Psoas muscle (tissue), 7 donors: ENCODE measurements at regions not wholly inside any gene's neighbourhood (a gene's known extent, or its start where the extent isn't known, plus 50 kb on each side); places are given as distances from the start of the nearest gene placed in this dataset.

Experiments
- ATAC-seq, 4 donors: fragments of 200-7000 bp; cut with Tn5 transposase; one replicate each; pipeline ENCODE4 v1.9.1; 2020; ENCODE audit warnings: moderate library complexity in 3 of 4, mild to moderate bottlenecking in 2 of 4
- DNase-seq, 2 donors: peaks; one replicate each; pipeline ENCODE4 v3.0.0-alpha.2; 2020
- H3K27ac ChIP-seq: fragments of 200-600 bp; one replicate; pipeline ENCODE4 v1.8.0; 2022
- H3K27me3 ChIP-seq, 3 donors: fragments of 200-600 bp in 1 of 3; one replicate each; pipeline versions ENCODE4 v1.6.1 to v1.8.0; 2013 to 2022; ENCODE audit warnings: low read length in 2 of 3, mild to moderate bottlenecking in 2 of 3, moderate library complexity in 1 of 3; ENCODE audit not compliant: insufficient read depth in 3 of 3
- H3K36me3 ChIP-seq, 2 donors: fragments of 200-600 bp in 1 of 2; one replicate each; pipeline versions ENCODE4 v1.6.1 to v1.8.0; 2013 to 2022; ENCODE audit warnings: low read depth in 1 of 2, mild to moderate bottlenecking in 1 of 2, moderate library complexity in 1 of 2; ENCODE audit not compliant: insufficient read depth in 1 of 2
- H3K4me1 ChIP-seq: fragments of 200-600 bp; one replicate; pipeline ENCODE4 v1.8.0; 2022
- H3K4me3 ChIP-seq: fragments of 200-600 bp; one replicate; pipeline ENCODE4 v1.8.0; 2022; ENCODE audit warnings: mild to moderate bottlenecking
- H3K9me3 ChIP-seq: fragments of 200-600 bp; one replicate; pipeline ENCODE4 v1.8.0; 2022
- WGBS, 3 donors: extraction: QIAGEN DNeasy Blood & Tissue Kit; methylation state at CpG; one replicate each; pipeline versions ENCODE4 v1.1.6 to v1.1.7; 2013; 5-methylcytosine and 5-hydroxymethylcytosine counted together
- intact Hi-C, 2 donors: fragments of 100-400 bp; cut with DNase I; formaldehyde crosslinking; loops; one replicate each; pipeline versions ENCODE4 v1.11.0 to v1.14.2; 2022
- TF ChIP-seq, protein P1 (sequence below): fragments of 200-600 bp; IDR thresholded peaks from one replicate; pipeline ENCODE4 v1.8.0; 2022; ENCODE audit warnings: antibody characterized with exemption
- donor health status: healthy with polysubstance abuse.
- donor health status: DM: no; HTN: no; CAD: no; lungs with moderate emphysema.
- donor health status: Bipolar disorder and iron deficiency.
- donor health status: healthy.
- donor health status: DM: yes; HTN: yes; CAD: no.
- donor health status: DM: no; HTN: no; CAD: no.
- donor health status: DM: yes; HTN: yes; CAD: no.

DNA sequence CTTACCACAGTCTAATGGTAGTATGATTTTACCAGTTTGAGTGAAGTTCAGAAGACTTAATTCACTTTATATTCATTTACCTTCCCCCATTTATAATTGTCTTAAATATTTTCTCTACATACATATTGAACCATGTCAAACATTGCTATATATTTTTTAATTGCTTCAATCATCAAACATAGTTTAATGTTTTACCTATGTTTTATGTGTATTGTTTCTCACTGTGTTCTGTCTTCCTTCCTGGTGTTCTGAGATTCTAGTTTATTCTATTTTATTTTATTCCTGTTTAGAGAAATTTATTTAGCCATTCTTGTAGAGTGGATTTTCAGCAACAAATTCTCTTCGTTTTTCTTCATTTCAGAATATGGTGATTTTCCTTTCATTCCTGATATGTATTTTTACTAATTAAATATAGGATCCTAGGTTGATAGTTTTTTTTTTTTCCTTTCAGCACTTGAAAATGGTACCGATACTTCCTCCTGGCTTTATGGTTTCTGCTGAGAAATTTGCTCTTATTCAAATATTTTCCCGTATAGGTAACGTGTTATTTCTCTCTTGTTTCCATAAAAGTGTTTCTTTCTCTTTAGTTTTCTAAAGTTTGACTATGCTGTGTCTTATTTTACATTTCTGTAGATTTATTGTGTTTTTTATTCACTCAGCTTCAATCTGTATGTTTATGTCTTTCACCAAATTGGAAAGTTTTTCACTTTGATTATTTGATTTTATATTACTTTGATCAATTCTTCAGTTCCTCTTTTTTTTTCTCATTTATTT is 201.8 kb upstream of the AGR3 start:
- Histone ChIP-seq H3K27me3 (no peaks in the 10 kb centered on the region), H3K9me3 (no peaks in the 10 kb centered on the region), H3K4me3 (no peak overlapping the region), H3K4me1 (no peaks in the 10 kb centered on the region), H3K27ac (no peak overlapping the region), H3K36me3 (no peaks in the 10 kb centered on the region)
- ATAC-seq (no peak), DNase-seq (no peak)
- 93 to 95% (median 94%) methylated on average over 4 of the region's 4 CpGs for WGBS, 3 donors
- TF ChIP-seq, protein P1, sequence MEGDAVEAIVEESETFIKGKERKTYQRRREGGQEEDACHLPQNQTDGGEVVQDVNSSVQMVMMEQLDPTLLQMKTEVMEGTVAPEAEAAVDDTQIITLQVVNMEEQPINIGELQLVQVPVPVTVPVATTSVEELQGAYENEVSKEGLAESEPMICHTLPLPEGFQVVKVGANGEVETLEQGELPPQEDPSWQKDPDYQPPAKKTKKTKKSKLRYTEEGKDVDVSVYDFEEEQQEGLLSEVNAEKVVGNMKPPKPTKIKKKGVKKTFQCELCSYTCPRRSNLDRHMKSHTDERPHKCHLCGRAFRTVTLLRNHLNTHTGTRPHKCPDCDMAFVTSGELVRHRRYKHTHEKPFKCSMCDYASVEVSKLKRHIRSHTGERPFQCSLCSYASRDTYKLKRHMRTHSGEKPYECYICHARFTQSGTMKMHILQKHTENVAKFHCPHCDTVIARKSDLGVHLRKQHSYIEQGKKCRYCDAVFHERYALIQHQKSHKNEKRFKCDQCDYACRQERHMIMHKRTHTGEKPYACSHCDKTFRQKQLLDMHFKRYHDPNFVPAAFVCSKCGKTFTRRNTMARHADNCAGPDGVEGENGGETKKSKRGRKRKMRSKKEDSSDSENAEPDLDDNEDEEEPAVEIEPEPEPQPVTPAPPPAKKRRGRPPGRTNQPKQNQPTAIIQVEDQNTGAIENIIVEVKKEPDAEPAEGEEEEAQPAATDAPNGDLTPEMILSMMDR = no peak
- intact Hi-C loops = no loop called here

DNA sequence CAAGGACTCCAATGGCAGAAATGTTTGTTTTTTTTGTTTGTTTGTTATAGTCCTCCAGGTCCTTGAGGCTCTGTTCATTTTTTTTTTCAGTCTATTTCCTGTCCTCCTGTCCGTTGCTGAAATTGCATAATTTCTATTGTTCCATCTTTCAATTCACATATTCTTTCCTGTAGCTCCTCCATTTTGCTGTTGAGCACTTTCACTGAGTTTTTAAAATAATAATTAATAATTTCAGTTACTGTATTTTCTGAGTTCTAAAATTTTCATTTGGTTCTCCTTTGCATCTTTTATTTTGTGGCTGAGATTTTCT is 202.3 kb upstream of the AGR3 start:
- no peak for DNase-seq
- WGBS, 3 donors = 45 to 69% (median 56%) methylated on average over 1 of the region's 1 CpG
- Histone ChIP-seq H3K27ac (no peak overlapping the region), H3K9me3 (no peaks in the 10 kb centered on the region), H3K4me3 (no peak overlapping the region), H3K4me1 (no peaks in the 10 kb centered on the region), H3K36me3 (no peaks in the 10 kb centered on the region), H3K27me3 (no peaks in the 10 kb centered on the region)
- intact Hi-C loops = no loop called here
- TF ChIP-seq, protein P1 = no peak
- no peak for ATAC-seq

DNA sequence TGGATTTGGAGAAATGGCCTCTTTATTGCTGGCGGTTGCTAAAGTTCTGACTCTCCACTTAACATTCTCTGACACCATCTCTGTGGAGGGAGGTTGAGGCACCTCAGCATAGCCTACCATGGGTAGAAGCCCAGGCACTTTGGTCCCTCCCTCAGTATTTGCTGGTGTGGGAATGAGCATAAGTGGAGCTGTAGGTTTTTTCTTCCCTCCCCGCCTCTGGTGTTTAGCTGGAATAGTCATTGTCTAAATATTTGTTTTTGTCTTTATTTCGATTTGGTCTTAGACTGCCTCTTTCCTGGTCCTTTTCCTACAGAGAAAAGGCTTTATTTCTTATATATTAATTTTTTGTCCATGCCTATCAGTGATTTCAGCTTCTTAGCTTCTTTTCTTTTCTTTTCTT is 203.4 kb upstream of the AGR3 start:
- no peak overlapping the region for H3K4me3 ChIP-seq
- intact Hi-C loops = no loop called here
- no peaks in the 10 kb centered on the region for H3K4me1 ChIP-seq
- no peaks in the 10 kb centered on the region for H3K36me3 ChIP-seq
- no peaks in the 10 kb centered on the region for H3K27me3 ChIP-seq
- WGBS, 3 donors = 88 to 92% (median 89%) methylated on average over 3 of the region's 3 CpGs
- TF ChIP-seq, protein P1 = no peak
- no peak for ATAC-seq
- no peak for DNase-seq
- no peaks in the 10 kb centered on the region for H3K9me3 ChIP-seq
- H3K27ac ChIP-seq = no peak overlapping the region

DNA sequence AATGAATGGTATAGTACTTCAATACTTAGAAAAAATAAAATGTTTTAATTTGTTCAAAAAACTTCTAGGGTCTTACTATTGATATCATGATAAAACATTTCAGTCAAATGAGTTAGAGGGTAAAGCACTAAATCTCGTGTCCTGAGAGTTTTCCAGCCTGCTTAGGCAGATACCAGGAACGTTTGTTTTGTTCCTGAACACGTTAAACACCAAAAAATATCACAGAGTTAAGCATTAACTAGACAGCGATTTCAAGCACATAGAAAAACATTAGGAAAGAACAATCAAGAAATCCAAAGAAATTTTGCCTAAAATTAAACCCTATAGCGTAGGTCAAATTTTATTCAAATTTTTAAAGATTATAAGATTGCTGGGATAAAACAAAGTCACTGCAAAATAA is 204.6 kb upstream of the AGR3 start:
- H3K4me1 ChIP-seq = no peaks in the 10 kb centered on the region
- 65 to 85% (median 74%) methylated on average over 5 of the region's 5 CpGs for WGBS, 3 donors
- no peaks in the 10 kb centered on the region for H3K9me3 ChIP-seq
- DNase-seq = no peak
- TF ChIP-seq, protein P1 = no peak
- intact Hi-C loops = no loop called here
- H3K27me3 ChIP-seq = no peaks in the 10 kb centered on the region
- ATAC-seq = no peak
- H3K4me3 ChIP-seq = no peak overlapping the region
- no peak overlapping the region for H3K27ac ChIP-seq
- no peaks in the 10 kb centered on the region for H3K36me3 ChIP-seq

DNA sequence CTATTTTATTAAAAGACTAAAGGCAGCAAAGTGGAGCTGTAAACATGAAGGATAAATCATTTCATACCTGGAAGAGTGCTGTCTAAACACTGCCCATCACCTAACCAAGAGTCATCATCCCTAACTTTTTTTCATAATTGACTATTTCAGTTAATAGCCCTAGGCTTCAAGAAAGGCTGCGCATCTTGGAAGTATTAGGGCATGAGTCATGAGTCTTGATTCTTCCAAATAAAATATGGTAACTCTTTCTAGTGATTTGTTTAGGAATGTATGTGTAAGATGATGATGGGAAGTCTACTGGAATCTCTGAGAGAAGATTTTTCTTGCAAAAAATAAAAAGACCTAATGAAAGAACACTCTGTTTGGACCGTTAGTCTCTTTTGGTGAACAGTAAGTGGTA is 207.7 kb upstream of the AHR start:
- intact Hi-C loops = no loop called here
- ATAC-seq = no peak

More for the DNA sequence above, 207.7 kb upstream of the AHR start:
- DNase-seq = no peak
- Histone ChIP-seq H3K4me3 (no peak overlapping the region), H3K36me3 (no peaks in the 10 kb centered on the region), H3K4me1 (no peaks in the 10 kb centered on the region), H3K27ac (no peak overlapping the region), H3K9me3 (no peaks in the 10 kb centered on the region), H3K27me3 (no peaks in the 10 kb centered on the region)
- TF ChIP-seq, protein P1 = no peak
- WGBS, 3 donors = 76 to 81% (median 78%) methylated on average over 2 of the region's 2 CpGs
